ENCODE measurements at regions not wholly inside any gene's neighbourhood (a gene's known extent, or its start where the extent isn't known, plus 50 kb on each side); places are given as distances from the start of the nearest gene placed in this dataset.

DNA sequence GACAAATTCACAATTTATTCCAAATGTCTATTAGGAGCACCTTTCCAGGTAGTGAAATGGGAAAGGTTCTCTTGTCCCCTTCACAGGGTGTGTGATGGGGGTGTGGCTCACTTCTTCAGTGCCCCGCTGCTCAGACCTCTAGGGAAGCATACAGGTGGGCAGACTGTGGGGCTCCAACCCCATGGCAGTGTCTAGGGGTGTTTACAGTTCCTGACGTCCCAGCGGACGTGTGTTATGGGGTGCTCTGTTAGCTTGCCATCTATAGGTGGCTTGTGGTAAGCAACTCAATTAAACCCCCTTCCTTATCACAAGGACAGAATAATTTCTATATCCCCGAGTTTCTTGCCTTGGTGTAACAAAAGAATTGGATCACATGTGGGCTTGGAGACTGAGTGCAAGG lies 67.4 kb upstream of the SPINK5 start:
- Histone ChIP-seq H2AK5ac (ENCODE audit: low read length, severe bottlenecking) (no peak overlapping the region), H3K4me3 (ENCODE audit: insufficient read depth in 1 of 2, low read depth in 1 of 2, low read length in 2 of 2) (no peak overlapping the region), H2BK15ac (ENCODE audit: low read depth, poor library complexity, severe bottlenecking) (no peak overlapping the region), H3K18ac (ENCODE audit: low read depth in 1 of 2, low read length in 2 of 2) (no peak overlapping the region), H3K23ac (ENCODE audit: low read length in 2 of 2) (no peak overlapping the region), H3K4me2 (ENCODE audit: low read length, poor library complexity, severe bottlenecking) (no peak overlapping the region), H2AFZ (ENCODE audit: low read depth, low read length) (no peak overlapping the region), H3K27me3 (ENCODE audit: control insufficient read depth in 1 of 2, insufficient read depth in 1 of 2, low read length in 2 of 2) (no peaks in the 10 kb centered on the region), H3K4me1 (ENCODE audit: control insufficient read depth, insufficient read depth, low read depth, low read length) (no peaks in the 10 kb centered on the region), H2BK5ac (ENCODE audit: low read depth, low read length, poor library complexity, severe bottlenecking) (no peak overlapping the region), H3K27ac (ENCODE audit: low read length, poor library complexity, severe bottlenecking) (no peak overlapping the region), H3K4ac (ENCODE audit: low read depth in 1 of 2, low read length in 2 of 2) (no peak overlapping the region), H3K14ac (ENCODE audit: low read length in 2 of 2) (no peak overlapping the region), H3K9ac (ENCODE audit: low read length) (no peak overlapping the region), H3K79me1 (replicated peaks; ENCODE audit: low read length, poor library complexity, severe bottlenecking) (no peaks in the 10 kb centered on the region), H2BK12ac (ENCODE audit: low read length in 2 of 2) (no peak overlapping the region), H4K91ac (ENCODE audit: low read length) (no peak overlapping the region), H3K9me3 (ENCODE audit: control insufficient read depth, low read length) (peaks cover 18% of the 10 kb centered on the region), H4K8ac (ENCODE audit: low read length) (no peak overlapping the region), H2BK120ac (ENCODE audit: low read depth, low read length) (peak overlapping the region; percentile 68), H3K36me3 (ENCODE audit: control insufficient read depth in 1 of 2, insufficient read depth in 2 of 2, low read depth in 1 of 2, low read length in 2 of 2) (no peaks in the 10 kb centered on the region)
- DNase-seq = no peak
- 88% methylated on average over 2 of the region's 5 CpGs for WGBS

GRCh38 chr5:147995846-147996245 lies 67.9 kb upstream of the SPINK5 start:
- no peaks in the 10 kb centered on the region for H3K4me1 ChIP-seq (ENCODE audit: control insufficient read depth, insufficient read depth, low read depth, low read length)
- H3K23ac ChIP-seq (ENCODE audit: low read length in 2 of 2) = no peak overlapping the region
- H3K9me3 ChIP-seq (ENCODE audit: control insufficient read depth, low read length) = peaks cover 14% of the 10 kb centered on the region
- H3K79me1 ChIP-seq (replicated peaks; ENCODE audit: low read length, poor library complexity, severe bottlenecking) = no peaks in the 10 kb centered on the region
- WGBS = 89% methylated on average over 1 of the region's 4 CpGs
- no peak overlapping the region for H3K18ac ChIP-seq (ENCODE audit: low read depth in 1 of 2, low read length in 2 of 2)
- no peak overlapping the region for H4K91ac ChIP-seq (ENCODE audit: low read length)
- no peaks in the 10 kb centered on the region for H3K27me3 ChIP-seq (ENCODE audit: control insufficient read depth in 1 of 2, insufficient read depth in 1 of 2, low read length in 2 of 2)
- no peak overlapping the region for H2BK120ac ChIP-seq (ENCODE audit: low read depth, low read length)
- H3K4me3 ChIP-seq (ENCODE audit: insufficient read depth in 1 of 2, low read depth in 1 of 2, low read length in 2 of 2) = no peak overlapping the region
- no peak overlapping the region for H3K4me2 ChIP-seq (ENCODE audit: low read length, poor library complexity, severe bottlenecking)
- no peak overlapping the region for H3K9ac ChIP-seq (ENCODE audit: low read length)
- no peak overlapping the region for H2AFZ ChIP-seq (ENCODE audit: low read depth, low read length)
- no peaks in the 10 kb centered on the region for H3K36me3 ChIP-seq (ENCODE audit: control insufficient read depth in 1 of 2, insufficient read depth in 2 of 2, low read depth in 1 of 2, low read length in 2 of 2)
- H2BK5ac ChIP-seq (ENCODE audit: low read depth, low read length, poor library complexity, severe bottlenecking) = no peak overlapping the region
- no peak overlapping the region for H3K4ac ChIP-seq (ENCODE audit: low read depth in 1 of 2, low read length in 2 of 2)
- H2AK5ac ChIP-seq (ENCODE audit: low read length, severe bottlenecking) = no peak overlapping the region
- H3K14ac ChIP-seq (ENCODE audit: low read length in 2 of 2) = no peak overlapping the region
- H4K8ac ChIP-seq (ENCODE audit: low read length) = no peak overlapping the region
- DNase-seq = no peak
- H3K27ac ChIP-seq (ENCODE audit: low read length, poor library complexity, severe bottlenecking) = no peak overlapping the region
- no peak overlapping the region for H2BK15ac ChIP-seq (ENCODE audit: low read depth, poor library complexity, severe bottlenecking)
- H2BK12ac ChIP-seq (ENCODE audit: low read length in 2 of 2) = no peak overlapping the region

DNA sequence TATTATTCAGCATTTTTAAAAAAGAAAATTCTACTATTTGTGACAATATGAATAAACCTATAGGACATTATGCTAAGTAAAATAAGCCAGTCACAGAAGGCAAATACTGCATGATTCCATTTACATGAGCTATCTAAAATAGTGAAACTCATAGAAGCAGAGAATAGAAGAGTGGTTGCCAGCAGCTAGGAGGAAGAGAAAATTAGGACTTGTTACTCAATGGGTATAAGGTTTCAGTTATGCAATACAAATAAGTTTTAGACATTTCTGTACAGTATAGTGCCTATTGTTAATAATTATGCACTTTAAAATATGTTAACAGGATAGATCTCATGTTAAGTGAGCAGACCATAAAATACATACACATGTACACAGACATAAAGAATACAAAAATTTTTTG lies 73.8 kb upstream of the SPINK5 start:
- H3K4ac ChIP-seq (ENCODE audit: low read depth in 1 of 2, low read length in 2 of 2) = no peak overlapping the region
- no peak for DNase-seq
- no peak overlapping the region for H4K8ac ChIP-seq (ENCODE audit: low read length)
- H2BK12ac ChIP-seq (ENCODE audit: low read length in 2 of 2) = no peak overlapping the region
- H3K4me1 ChIP-seq (ENCODE audit: control insufficient read depth, insufficient read depth, low read depth, low read length) = no peaks in the 10 kb centered on the region
- no peak overlapping the region for H2AK5ac ChIP-seq (ENCODE audit: low read length, severe bottlenecking)
- H3K4me2 ChIP-seq (ENCODE audit: low read length, poor library complexity, severe bottlenecking) = no peak overlapping the region
- no peak overlapping the region for H3K27ac ChIP-seq (ENCODE audit: low read length, poor library complexity, severe bottlenecking)
- no peak overlapping the region for H2BK5ac ChIP-seq (ENCODE audit: low read depth, low read length, poor library complexity, severe bottlenecking)
- no peak overlapping the region for H3K23ac ChIP-seq (ENCODE audit: low read length in 2 of 2)
- no peak overlapping the region for H3K14ac ChIP-seq (ENCODE audit: low read length in 2 of 2)
- no peak overlapping the region for H3K18ac ChIP-seq (ENCODE audit: low read depth in 1 of 2, low read length in 2 of 2)
- no peak overlapping the region for H3K9ac ChIP-seq (ENCODE audit: low read length)
- no peaks in the 10 kb centered on the region for H3K36me3 ChIP-seq (ENCODE audit: control insufficient read depth in 1 of 2, insufficient read depth in 2 of 2, low read depth in 1 of 2, low read length in 2 of 2)
- H3K4me3 ChIP-seq (ENCODE audit: insufficient read depth in 1 of 2, low read depth in 1 of 2, low read length in 2 of 2) = no peak overlapping the region
- H2BK120ac ChIP-seq (ENCODE audit: low read depth, low read length) = no peak overlapping the region
- H4K91ac ChIP-seq (ENCODE audit: low read length) = no peak overlapping the region
- no peaks in the 10 kb centered on the region for H3K27me3 ChIP-seq (ENCODE audit: control insufficient read depth in 1 of 2, insufficient read depth in 1 of 2, low read length in 2 of 2)
- no peaks in the 10 kb centered on the region for H3K79me1 ChIP-seq (replicated peaks; ENCODE audit: low read length, poor library complexity, severe bottlenecking)
- no peaks in the 10 kb centered on the region for H3K9me3 ChIP-seq (ENCODE audit: control insufficient read depth, low read length)
- H2BK15ac ChIP-seq (ENCODE audit: low read depth, poor library complexity, severe bottlenecking) = no peak overlapping the region
- H2AFZ ChIP-seq (ENCODE audit: low read depth, low read length) = no peak overlapping the region

DNA sequence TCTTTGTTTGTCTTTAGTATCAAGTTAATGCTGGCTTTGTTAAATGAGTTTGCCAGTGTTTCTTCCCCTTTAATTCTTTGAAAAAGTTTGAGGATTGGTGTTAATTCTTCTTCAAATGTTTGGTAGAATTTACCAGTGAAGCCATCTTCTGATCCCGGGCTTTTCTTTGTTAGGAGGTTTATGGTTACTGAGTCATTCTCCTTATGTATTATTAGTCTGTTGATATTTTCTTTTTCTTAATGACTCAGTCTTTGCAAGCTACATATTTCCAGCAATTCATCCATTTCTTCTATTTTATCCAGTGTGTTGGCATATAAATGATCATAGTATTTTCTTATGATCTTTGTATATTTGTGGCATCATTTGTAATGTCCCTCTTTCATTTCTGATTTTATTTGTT lies 74.5 kb upstream of the SPINK5 start:
- Histone ChIP-seq H3K4ac (ENCODE audit: low read depth in 1 of 2, low read length in 2 of 2) (no peak overlapping the region), H4K8ac (ENCODE audit: low read length) (no peak overlapping the region), H3K23ac (ENCODE audit: low read length in 2 of 2) (no peak overlapping the region), H3K27me3 (ENCODE audit: control insufficient read depth in 1 of 2, insufficient read depth in 1 of 2, low read length in 2 of 2) (no peaks in the 10 kb centered on the region), H3K36me3 (ENCODE audit: control insufficient read depth in 1 of 2, insufficient read depth in 2 of 2, low read depth in 1 of 2, low read length in 2 of 2) (no peaks in the 10 kb centered on the region), H2AFZ (ENCODE audit: low read depth, low read length) (no peak overlapping the region), H3K9ac (ENCODE audit: low read length) (no peak overlapping the region), H4K91ac (ENCODE audit: low read length) (no peak overlapping the region), H2BK12ac (ENCODE audit: low read length in 2 of 2) (no peak overlapping the region), H3K14ac (ENCODE audit: low read length in 2 of 2) (no peak overlapping the region), H3K79me1 (replicated peaks; ENCODE audit: low read length, poor library complexity, severe bottlenecking) (no peaks in the 10 kb centered on the region), H3K4me3 (ENCODE audit: insufficient read depth in 1 of 2, low read depth in 1 of 2, low read length in 2 of 2) (no peak overlapping the region), H3K4me2 (ENCODE audit: low read length, poor library complexity, severe bottlenecking) (no peak overlapping the region), H3K18ac (ENCODE audit: low read depth in 1 of 2, low read length in 2 of 2) (no peak overlapping the region), H2BK5ac (ENCODE audit: low read depth, low read length, poor library complexity, severe bottlenecking) (no peak overlapping the region), H2AK5ac (ENCODE audit: low read length, severe bottlenecking) (no peak overlapping the region), H2BK120ac (ENCODE audit: low read depth, low read length) (no peak overlapping the region), H3K27ac (ENCODE audit: low read length, poor library complexity, severe bottlenecking) (no peak overlapping the region), H3K9me3 (ENCODE audit: control insufficient read depth, low read length) (no peaks in the 10 kb centered on the region), H3K4me1 (ENCODE audit: control insufficient read depth, insufficient read depth, low read depth, low read length) (no peaks in the 10 kb centered on the region), H2BK15ac (ENCODE audit: low read depth, poor library complexity, severe bottlenecking) (no peak overlapping the region)
- no peak for DNase-seq
- no CpG with 5 or more reads among the region's 1 CpG for WGBS
